Left ventricle myocardium superior (tissue), 1 donor: ENCODE measurements at regions not wholly inside any gene's neighbourhood (a gene's known extent, or its start where the extent isn't known, plus 50 kb on each side); places are given as distances from the start of the nearest gene placed in this dataset.
"Not testable (repeated sequence)": the region's sequence is repeated elsewhere in the genome, so short reads cannot be mapped to it uniquely, and the experiment has no call there.

ENCODE experiments used
- ATAC-seq: fragments of 200-7000 bp; cut with Tn5 transposase; one replicate; pipeline ENCODE4 v1.9.1; 2020; ENCODE audit warnings: mild to moderate bottlenecking, moderate library complexity
- DNase-seq: peaks from one replicate; pipeline ENCODE4 v3.0.0-alpha.2; 2020
- intact Hi-C: fragments of 100-400 bp; cut with micrococcal nuclease; formaldehyde crosslinking; loops from one replicate; pipeline ENCODE4 v1.11.0; 2022
- donor health status: DM: no; HTN: yes; CAD: no; lungs with severe emphysema.

GRCh38 chr2:106269591-106270291 is 75.6 kb upstream of the UXS1 start:
- ATAC-seq (peak; percentile 96), DNase-seq (peak; percentile 68)
- intact Hi-C loops, result no loop called here

- intact Hi-C loops, result no loop called here
- no peak for DNase-seq
- ATAC-seq, result no peak
Measured at GRCh38 chr2:106267997-106268396, 73.9 kb upstream of the UXS1 start.

- intact Hi-C loops, result no loop called here
- ATAC-seq (no peak), DNase-seq (no peak)
Measured at GRCh38 chr2:106261871-106262321, 67.8 kb upstream of the UXS1 start.

- DNase-seq, intact Hi-C loops, ATAC-seq: not testable (repeated sequence)
Measured at GRCh38 chr2:106258859-106259258, 64.8 kb upstream of the UXS1 start.

- ATAC-seq, result no peak
- no peak for DNase-seq
- intact Hi-C loops, result no loop called here
Measured at GRCh38 chr2:106257830-106258229, 63.7 kb upstream of the UXS1 start.

- DNase-seq (no peak), ATAC-seq (no peak)
- intact Hi-C loops, result no loop called here
Measured at GRCh38 chr2:106257135-106257534, 63.0 kb upstream of the UXS1 start.

- ATAC-seq, DNase-seq, intact Hi-C loops: not testable (repeated sequence)
Measured at GRCh38 chr2:106249157-106249828, 55.2 kb upstream of the UXS1 start.

- intact Hi-C loops, result not testable (repeated sequence)
Measured at GRCh38 chr2:106248548-106249151, 54.5 kb upstream of the UXS1 start.

More at GRCh38 chr2:106248548-106249151, 54.5 kb upstream of the UXS1 start:
- ATAC-seq, result peak; percentile 86
- not testable (repeated sequence) for DNase-seq
